H9 (cell line): ENCODE measurements at regions not wholly inside any gene's neighbourhood (a gene's known extent, or its start where the extent isn't known, plus 50 kb on each side); places are given as distances from the start of the nearest gene placed in this dataset.

ENCODE experiments used
- DNase-seq: peaks from one replicate; pipeline ENCODE4 v3.0.0-alpha.2; 2017
- H2AFZ ChIP-seq: one replicate; pipeline ENCODE4 v1.6.1; 2013; ENCODE audit warnings: mild to moderate bottlenecking, low read length, control low read depth, moderate library complexity
- H2AK5ac ChIP-seq: 2 replicates; pipeline ENCODE4 v1.6.1; 2013; ENCODE audit warnings: low read length, control low read depth, mixed read lengths; ENCODE audit not compliant: insufficient read length
- H2BK120ac ChIP-seq: one replicate; pipeline ENCODE4 v1.6.1; 2013; ENCODE audit warnings: low read depth, mild to moderate bottlenecking, low read length, control low read depth, inconsistent platforms; ENCODE audit not compliant: poor library complexity, severe bottlenecking
- H2BK12ac ChIP-seq: 2 replicates; pipeline ENCODE4 v1.6.1; 2013; ENCODE audit warnings: low read length, control low read depth, mixed read lengths, low read depth; ENCODE audit not compliant: insufficient read length
- H2BK15ac ChIP-seq: 2 replicates; pipeline ENCODE4 v1.6.1; 2013; ENCODE audit warnings: low read depth, low read length, control low read depth
- H2BK20ac ChIP-seq: one replicate; pipeline ENCODE4 v1.6.1; 2013; ENCODE audit warnings: low read depth, mild to moderate bottlenecking, low read length, control low read depth, inconsistent platforms; ENCODE audit not compliant: poor library complexity, severe bottlenecking
- H2BK5ac ChIP-seq: 2 replicates; pipeline ENCODE4 v1.6.1; 2013; ENCODE audit warnings: low read length, control low read depth, mixed read lengths; ENCODE audit not compliant: insufficient read length
- H3K14ac ChIP-seq: 2 replicates; pipeline ENCODE4 v1.6.1; 2013; ENCODE audit warnings: low read length, control low read depth; ENCODE audit not compliant: insufficient read depth
- H3K18ac ChIP-seq: 2 replicates; pipeline ENCODE4 v1.6.1; 2013; ENCODE audit warnings: low read depth, mild to moderate bottlenecking, mixed read lengths, low read length, control low read depth; ENCODE audit not compliant: insufficient read length
- H3K23ac ChIP-seq: 2 replicates; pipeline ENCODE4 v1.6.1; 2013; ENCODE audit warnings: low read length, control low read depth, mixed read lengths, low read depth; ENCODE audit not compliant: insufficient read length
- H3K23me2 ChIP-seq: 2 replicates; pipeline ENCODE4 v1.6.1; 2013; ENCODE audit warnings: low read depth, mild to moderate bottlenecking, mixed read lengths, low read length, control low read depth; ENCODE audit not compliant: insufficient read length, poor library complexity, severe bottlenecking
- H3K27ac ChIP-seq: 2 replicates; pipeline ENCODE4 v1.5.1; 2013; ENCODE audit warnings: low read length, control low read depth, mixed read lengths, low read depth; ENCODE audit not compliant: insufficient read length
- H3K27me3 ChIP-seq: 2 replicates; pipeline ENCODE4 v1.6.1; 2013; ENCODE audit warnings: low read length, control low read depth, inconsistent platforms; ENCODE audit not compliant: insufficient read depth
- H3K4ac ChIP-seq: 2 replicates; pipeline ENCODE4 v1.6.1; 2013; ENCODE audit warnings: low read depth, mild to moderate bottlenecking, control low read depth, inconsistent platforms, low read length, moderate library complexity
- H3K4me1 ChIP-seq: 2 replicates; pipeline ENCODE4 v1.6.1; 2013; ENCODE audit warnings: low read length, control low read depth, inconsistent platforms; ENCODE audit not compliant: insufficient read depth
- H3K4me2 ChIP-seq: 2 replicates; pipeline ENCODE4 v1.6.1; 2013; ENCODE audit warnings: low read length, control low read depth, mixed read lengths; ENCODE audit not compliant: insufficient read length, insufficient read depth
- H3K56ac ChIP-seq: 2 replicates; pipeline ENCODE4 v1.6.1; 2013; ENCODE audit warnings: low read depth, mild to moderate bottlenecking, mixed read lengths, low read length, control low read depth; ENCODE audit not compliant: insufficient read length
- H3K79me1 ChIP-seq: 2 replicates; pipeline ENCODE4 v1.6.1; 2013; ENCODE audit warnings: low read depth, mild to moderate bottlenecking, moderate library complexity, low read length, control low read depth, inconsistent platforms; ENCODE audit not compliant: insufficient read depth, poor library complexity, severe bottlenecking
- H3K79me2 ChIP-seq: 2 replicates; pipeline ENCODE4 v1.6.1; 2013; ENCODE audit warnings: low read length, control low read depth, inconsistent platforms; ENCODE audit not compliant: insufficient read depth
- H3K9ac ChIP-seq: 2 replicates; pipeline ENCODE4 v1.6.1; 2013; ENCODE audit warnings: low read length, control low read depth, mixed read lengths; ENCODE audit not compliant: insufficient read length; ENCODE audit errors: extremely low read depth
- H3K9me3 ChIP-seq: one replicate; pipeline ENCODE4 v1.6.1; 2013; ENCODE audit warnings: low read depth, low read length, inconsistent platforms; ENCODE audit not compliant: control insufficient read depth
- H3T11ph ChIP-seq: one replicate; pipeline ENCODE4 v1.6.1; 2013; ENCODE audit warnings: mild to moderate bottlenecking, low read length, control low read depth, inconsistent platforms
- H4K20me1 ChIP-seq: one replicate; pipeline ENCODE4 v1.6.1; 2013; ENCODE audit not compliant: control insufficient read depth, insufficient read length, insufficient read depth
- H4K5ac ChIP-seq: 2 replicates; pipeline ENCODE4 v1.6.1; 2013; ENCODE audit warnings: low read depth, mild to moderate bottlenecking, mixed read lengths, low read length, control low read depth; ENCODE audit not compliant: insufficient read length
- H4K8ac ChIP-seq: replicated peaks from 2 replicates; pipeline ENCODE4 v1.6.1; 2013; ENCODE audit warnings: low read length, control low read depth, mixed read lengths, low read depth; ENCODE audit not compliant: insufficient read length
- H4K91ac ChIP-seq: 2 replicates; pipeline ENCODE4 v1.6.1; 2013; ENCODE audit warnings: low read depth, mild to moderate bottlenecking, moderate library complexity, mixed read lengths, low read length, control low read depth; ENCODE audit not compliant: insufficient read length
- H3K27ac Mint-ChIP-seq, 3 experiments: 2 replicates in 2 of 3; 3 replicates in 1 of 3; pipeline ENCODE4 v1.8.0; 2020 to 2021; ENCODE audit warnings: mixed read lengths in 3 of 3, mild to moderate bottlenecking in 1 of 3, moderate library complexity in 1 of 3
- H3K27me3 Mint-ChIP-seq: 2 replicates; pipeline ENCODE4 v1.8.0; 2021; ENCODE audit warnings: low read depth, mild to moderate bottlenecking, moderate library complexity, mixed read lengths
- H3K36me3 Mint-ChIP-seq, 3 experiments: 2 replicates in 2 of 3; 3 replicates in 1 of 3; pipeline ENCODE4 v1.8.0; 2020 to 2021; ENCODE audit warnings: low read depth in 3 of 3, mixed read lengths in 3 of 3; ENCODE audit not compliant: insufficient read depth in 1 of 3
- H3K4me1 Mint-ChIP-seq, 2 experiments: 2 replicates each; pipeline ENCODE4 v1.8.0; 2020; ENCODE audit warnings: mixed read lengths in 2 of 2
- H3K4me3 Mint-ChIP-seq, 2 experiments: 2 replicates in 1 of 2; 3 replicates in 1 of 2; pipeline ENCODE4 v1.8.0; 2020 to 2021; ENCODE audit warnings: mild to moderate bottlenecking in 2 of 2, mixed read lengths in 2 of 2, moderate library complexity in 1 of 2
- H3K9me3 Mint-ChIP-seq, 2 experiments: 2 replicates in 1 of 2; 3 replicates in 1 of 2; pipeline ENCODE4 v1.8.0; 2020; ENCODE audit warnings: mild to moderate bottlenecking in 2 of 2, mixed read lengths in 2 of 2, moderate library complexity in 1 of 2
- CTCF ChIP-seq: fragments of 200-600 bp; sonication (generic); conservative IDR thresholded peaks from 3 replicates; pipeline ENCODE4 v1.8.0; 2021; ENCODE audit warnings: antibody characterized with exemption, mild to moderate bottlenecking
- WGBS: extraction: QIAGEN DNeasy Blood & Tissue Kit; methylation state at CpG from one replicate; pipeline ENCODE4 v1.1.7; 2013; ENCODE audit warnings: missing lambda C conversion rate, low lambda C conversion rate, mixed read lengths; ENCODE audit not compliant: insufficient read length; ENCODE audit errors: extremely low coverage; 5-methylcytosine and 5-hydroxymethylcytosine counted together

- no peaks in the 10 kb centered on the region for H3K36me3 Mint-ChIP-seq
- no peak for DNase-seq
- Histone ChIP-seq H3T11ph (no peak overlapping the region), H3K23me2 (no peaks in the 10 kb centered on the region), H3K79me2 (no peaks in the 10 kb centered on the region), H3K27ac (no peak overlapping the region), H3K79me1 (no peaks in the 10 kb centered on the region), H2BK120ac (no peak overlapping the region), H2BK5ac (no peak overlapping the region), H4K8ac (no peak overlapping the region), H3K4me2 (no peak overlapping the region), H2BK12ac (no peak overlapping the region), H3K27me3 (no peaks in the 10 kb centered on the region), H2BK20ac (no peak overlapping the region), H4K91ac (no peak overlapping the region), H4K5ac (no peak overlapping the region), H2AFZ (no peak overlapping the region), H3K18ac (no peak overlapping the region), H2AK5ac (no peak overlapping the region), H3K4ac (no peak overlapping the region), H3K4me1 (no peaks in the 10 kb centered on the region), H3K23ac (no peak overlapping the region), H3K56ac (no peak overlapping the region), H3K9ac (no peak overlapping the region), H4K20me1 (no peaks in the 10 kb centered on the region), H3K9me3 (no peaks in the 10 kb centered on the region), H2BK15ac (no peak overlapping the region), H3K14ac (no peak overlapping the region)
- H3K27me3 Mint-ChIP-seq, result peaks cover 11% of the 10 kb centered on the region
- H3K9me3 Mint-ChIP-seq, result peaks cover 4 to 8% of the 10 kb centered on the region in 2 experiments; a peak in 4 of 5 replicates
- WGBS, result no CpG with 5 or more reads among the region's 19 CpGs
- TF ChIP-seq CTCF, result no peak
- no peak overlapping the region for H3K27ac Mint-ChIP-seq
- H3K4me1 Mint-ChIP-seq, result peaks cover 0 to 4% of the 10 kb centered on the region in 2 experiments; a peak in 2 of 4 replicates
- H3K4me3 Mint-ChIP-seq, result no peak overlapping the region
These were observed 137.0 kb upstream of the AJAP1 start for GRCh38 chr1:4517186-4517954.
